SU-DHL-6 (cell line): ENCODE measurements at regions not wholly inside any gene's neighbourhood (a gene's known extent, or its start where the extent isn't known, plus 50 kb on each side); places are given as distances from the start of the nearest gene placed in this dataset.
"Not testable (repeated sequence)": the region's sequence is repeated elsewhere in the genome, so short reads cannot be mapped to it uniquely, and the experiment has no call there.

ENCODE experiments used
- H2AFZ ChIP-seq: fragments of 200-600 bp; sonication (generic); 2 replicates; pipeline ENCODE4 v1.6.1; 2014; ENCODE audit warnings: low read depth, mild to moderate bottlenecking, moderate library complexity, mixed read lengths, antibody characterized with exemption, low read length; ENCODE audit not compliant: severe bottlenecking
- H3F3A ChIP-seq: fragments of 200-600 bp; shearing (Covaris generic); 2 replicates; pipeline ENCODE4 v1.6.0; 2016; ENCODE audit warnings: antibody characterized with exemption, mild to moderate bottlenecking; ENCODE audit not compliant: insufficient read depth
- H3K27ac ChIP-seq: fragments of 200-600 bp; sonication (generic); 2 replicates; pipeline ENCODE4 v1.5.1; 2016; ENCODE audit warnings: low read depth, mild to moderate bottlenecking, low read length, moderate library complexity, mixed read lengths
- H3K27me3 ChIP-seq: fragments of 200-600 bp; sonication (generic), shearing (Covaris generic); 2 replicates; pipeline ENCODE4 v1.6.0; 2014; ENCODE audit warnings: mild to moderate bottlenecking, low read length
- H3K36me3 ChIP-seq: fragments of 200-600 bp; sonication (generic); 2 replicates; pipeline ENCODE4 v1.6.1; 2014; ENCODE audit warnings: mild to moderate bottlenecking, low read length, mixed read lengths
- H3K4me2 ChIP-seq: fragments of 300-600, 200-600 bp; shearing (Covaris generic), sonication (generic); 2 replicates; pipeline ENCODE4 v1.6.0; 2014; ENCODE audit warnings: low read length, low read depth, mild to moderate bottlenecking; ENCODE audit not compliant: poor library complexity, severe bottlenecking
- H3K4me3 ChIP-seq: fragments of 200-600 bp; sonication (generic); 2 replicates; pipeline ENCODE4 v1.5.1; 2014; ENCODE audit warnings: antibody characterized with exemption, low read length, mild to moderate bottlenecking, mixed read lengths; ENCODE audit not compliant: insufficient read depth, poor library complexity, severe bottlenecking
- H3K79me2 ChIP-seq: fragments of 200-600 bp; sonication (generic); 2 replicates; pipeline ENCODE4 v1.6.1; 2014; ENCODE audit warnings: mild to moderate bottlenecking, low read length, moderate library complexity; ENCODE audit not compliant: insufficient read depth
- H3K9ac ChIP-seq: fragments of 200-600 bp; sonication (generic); 2 replicates; pipeline ENCODE4 v1.7.0; 2014; ENCODE audit warnings: mild to moderate bottlenecking, low read length
- H3K9me2 ChIP-seq: fragments of 200-600 bp; sonication (generic); replicated peaks from 2 replicates; pipeline ENCODE4 v1.6.1; 2014; ENCODE audit warnings: low read length; ENCODE audit not compliant: insufficient read depth
- H3K9me3 ChIP-seq: fragments of 200-600 bp; sonication (generic); 2 replicates; pipeline ENCODE4 v1.6.1; 2014; ENCODE audit warnings: low read length, mixed read lengths; ENCODE audit not compliant: insufficient read depth
- H4K20me1 ChIP-seq: fragments of 200-600 bp; sonication (generic); 2 replicates; pipeline ENCODE4 v1.6.1; 2014; ENCODE audit warnings: low read depth, mild to moderate bottlenecking, antibody characterized with exemption, low read length, moderate library complexity, mixed read lengths
- CTCF ChIP-seq: fragments of 200-600 bp; sonication (generic); IDR thresholded peaks from one replicate; pipeline ENCODE4 v1.5.1; 2017; ENCODE audit warnings: antibody characterized with exemption, mild to moderate bottlenecking, low read length, moderate library complexity; ENCODE audit not compliant: insufficient read depth, poor library complexity, severe bottlenecking
- EZH2phosphoT487 ChIP-seq: fragments of 200-600 bp; sonication (generic), shearing (Covaris generic); conservative IDR thresholded peaks from 2 replicates; pipeline ENCODE4 v1.6.1; 2018; ENCODE audit warnings: mild to moderate bottlenecking, antibody characterized with exemption, low read length, moderate library complexity, mixed read lengths

GRCh38 chr3:102722317-102722716 is 287.5 kb downstream of the ZPLD1 start:
- H3K79me2 ChIP-seq: no peaks in the 10 kb centered on the region
- no peaks in the 10 kb centered on the region for H3F3A ChIP-seq
- TF ChIP-seq EZH2phosphoT487 (no peak), CTCF (no peak)
- no peaks in the 10 kb centered on the region for H3K36me3 ChIP-seq
- H2AFZ ChIP-seq: no peak overlapping the region
- no peaks in the 10 kb centered on the region for H4K20me1 ChIP-seq
- H3K27me3 ChIP-seq: no peaks in the 10 kb centered on the region
- no peak overlapping the region for H3K4me2 ChIP-seq
- no peak overlapping the region for H3K4me3 ChIP-seq
- H3K9me3 ChIP-seq: no peaks in the 10 kb centered on the region
- H3K9me2 ChIP-seq: no peaks in the 10 kb centered on the region
- H3K9ac ChIP-seq: no peak overlapping the region
- no peak overlapping the region for H3K27ac ChIP-seq

GRCh38 chr3:102727340-102727739 is 292.5 kb downstream of the ZPLD1 start:
- Histone ChIP-seq H3K4me3 (no peak overlapping the region), H2AFZ (no peak overlapping the region), H3K4me2 (no peak overlapping the region), H3K36me3 (no peaks in the 10 kb centered on the region), H3K9ac (no peak overlapping the region), H3K27ac (no peak overlapping the region), H3K9me3 (no peaks in the 10 kb centered on the region), H3F3A (no peaks in the 10 kb centered on the region), H3K9me2 (no peaks in the 10 kb centered on the region), H3K27me3 (no peaks in the 10 kb centered on the region), H3K79me2 (no peaks in the 10 kb centered on the region), H4K20me1 (no peaks in the 10 kb centered on the region)
- TF ChIP-seq CTCF: no peak
- no peak for TF ChIP-seq EZH2phosphoT487

GRCh38 chr3:102732581-102732980 is 297.8 kb downstream of the ZPLD1 start:
- not testable (repeated sequence) for H2AFZ ChIP-seq, H3K79me2 ChIP-seq, H4K20me1 ChIP-seq, H3K27ac ChIP-seq, H3K27me3 ChIP-seq, H3K36me3 ChIP-seq, H3K4me3 ChIP-seq, H3F3A ChIP-seq, H3K9me3 ChIP-seq, H3K9ac ChIP-seq, H3K9me2 ChIP-seq, H3K4me2 ChIP-seq

- Histone ChIP-seq H4K20me1 (no peaks in the 10 kb centered on the region), H2AFZ (no peak overlapping the region), H3K4me3 (no peak overlapping the region), H3K79me2 (no peaks in the 10 kb centered on the region), H3K9me2 (no peaks in the 10 kb centered on the region), H3K36me3 (no peaks in the 10 kb centered on the region), H3K4me2 (no peak overlapping the region), H3K27ac (no peak overlapping the region), H3K27me3 (no peaks in the 10 kb centered on the region), H3K9ac (no peak overlapping the region), H3K9me3 (no peaks in the 10 kb centered on the region), H3F3A (no peaks in the 10 kb centered on the region)
- TF ChIP-seq EZH2phosphoT487 (no peak), CTCF (no peak)
Measured at GRCh38 chr3:102733791-102734563, 299.2 kb downstream of the ZPLD1 start.
